Stimulated activated CD8-positive, alpha-beta memory T cell treated with anti-CD3 and anti-CD28 coated beads, Interleukin-2, amount 100 ng/mL, for 48 hours (primary cell): ENCODE measurements at regions not wholly inside any gene's neighbourhood (a gene's known extent, or its start where the extent isn't known, plus 50 kb on each side); places are given as distances from the start of the nearest gene placed in this dataset.

Experiments used
- DNase-seq, 2 donors: peaks; one replicate each; pipeline ENCODE4 v3.0.0-alpha.2; 2020; ENCODE audit warnings: low read depth in 2 of 2

GRCh38 chr1:30272277-30273020 lies 450.9 kb downstream of the MATN1 start:
- DNase-seq = no peak

GRCh38 chr1:30271401-30272276 lies 451.7 kb downstream of the MATN1 start:
- no peak for DNase-seq

GRCh38 chr1:30270461-30270860 lies 452.9 kb downstream of the MATN1 start:
- DNase-seq = no peak

GRCh38 chr1:30268923-30269666 lies 454.3 kb downstream of the MATN1 start:
- no peak for DNase-seq

GRCh38 chr1:30267856-30268255 lies 455.5 kb downstream of the MATN1 start:
- no peak for DNase-seq

- DNase-seq = no peak
Observed at GRCh38 chr1:30267046-30267445, 456.3 kb downstream of the MATN1 start.

- no peak for DNase-seq
Observed at GRCh38 chr1:30265127-30266070, 458.0 kb downstream of the MATN1 start.

- no peak for DNase-seq
Observed at GRCh38 chr1:30264672-30265025, 458.7 kb downstream of the MATN1 start.

- DNase-seq = no peak
Observed at GRCh38 chr1:30263888-30264671, 459.3 kb downstream of the MATN1 start.

GRCh38 chr1:30263405-30263804 lies 460.0 kb downstream of the MATN1 start:
- DNase-seq = no peak

GRCh38 chr1:30262158-30262557 lies 461.2 kb downstream of the MATN1 start:
- DNase-seq = no peak

- no peak for DNase-seq
Observed at GRCh38 chr1:30260318-30260717, 463.1 kb downstream of the MATN1 start.

- DNase-seq = no peak
Observed at GRCh38 chr1:30259631-30260030, 463.8 kb downstream of the MATN1 start.

- no peak for DNase-seq
Observed at GRCh38 chr1:30258876-30259275, 464.5 kb downstream of the MATN1 start.

GRCh38 chr1:30258471-30258870 lies 464.9 kb downstream of the MATN1 start:
- DNase-seq = no peak

- DNase-seq = no peak
Observed at GRCh38 chr1:30257742-30258380, 465.5 kb downstream of the MATN1 start.

- no peak for DNase-seq
Observed at GRCh38 chr1:30257322-30257721, 466.1 kb downstream of the MATN1 start.

- DNase-seq = no peak
Observed at GRCh38 chr1:30256911-30257310, 466.5 kb downstream of the MATN1 start.

- DNase-seq = no peak
Observed at GRCh38 chr1:30255111-30255724, 468.2 kb downstream of the MATN1 start.
